Keratinocyte (primary cell): ENCODE measurements at regions not wholly inside any gene's neighbourhood (a gene's known extent, or its start where the extent isn't known, plus 50 kb on each side); places are given as distances from the start of the nearest gene placed in this dataset.

ENCODE experiments used
- DNase-seq: peaks from one replicate; pipeline ENCODE4 v3.0.0-alpha.2; 2011; ENCODE audit warnings: low read depth, missing footprints, low spot score
- FAIRE-seq: peaks from 2 replicates; lab custom pipeline; 2011; peaks lifted over from hg19 to GRCh38; lab: Jason Lieb, UNC
- H2AFZ ChIP-seq: 2 replicates; pipeline ENCODE4 v1.6.0; 2012; ENCODE audit warnings: low read length, control low read depth, inconsistent platforms; ENCODE audit not compliant: control insufficient read depth
- H3K27ac ChIP-seq: 2 replicates; pipeline ENCODE4 v1.5.1; 2011; ENCODE audit warnings: low read length; ENCODE audit not compliant: control insufficient read depth, insufficient read depth
- H3K27me3 ChIP-seq: 3 replicates; pipeline ENCODE4 v1.6.0; 2011; ENCODE audit warnings: low read length; ENCODE audit not compliant: control insufficient read depth, insufficient read depth; ENCODE audit errors: extremely low read depth
- H3K36me3 ChIP-seq, 2 experiments: 2 replicates in 1 of 2; 3 replicates in 1 of 2; pipeline ENCODE4 v1.5.1; 2011; ENCODE audit warnings: low read length in 2 of 2, mild to moderate bottlenecking in 1 of 2; ENCODE audit not compliant: control insufficient read depth in 2 of 2, insufficient read depth in 2 of 2; ENCODE audit errors: extremely low read depth in 1 of 2
- H3K4me1 ChIP-seq: 3 replicates; pipeline ENCODE4 v1.5.1; 2011; ENCODE audit warnings: low read length; ENCODE audit not compliant: control insufficient read depth, insufficient read depth; ENCODE audit errors: extremely low read depth
- H3K4me2 ChIP-seq: 3 replicates; pipeline ENCODE4 v1.6.0; 2011; ENCODE audit warnings: low read depth, low read length; ENCODE audit not compliant: control insufficient read depth, insufficient read depth; ENCODE audit errors: extremely low read depth
- H3K4me3 ChIP-seq, 3 experiments: fragments of 200-600 bp in 1 of 3; sonication (generic) in 1 of 3; 2 replicates in 2 of 3; 3 replicates in 1 of 3; pipeline ENCODE4 v1.5.1; 2011 to 2016; ENCODE audit warnings: low read length in 3 of 3, mild to moderate bottlenecking in 3 of 3, control low read depth in 2 of 3, inconsistent platforms in 1 of 3, low read depth in 1 of 3, mixed read lengths in 1 of 3, mixed run types in 1 of 3, moderate library complexity in 1 of 3; ENCODE audit not compliant: control insufficient read depth in 2 of 3, insufficient read depth in 2 of 3; ENCODE audit errors: extremely low read depth in 1 of 3
- H3K79me2 ChIP-seq: 2 replicates; pipeline ENCODE4 v1.6.0; 2012; ENCODE audit warnings: low read length; ENCODE audit not compliant: control insufficient read depth, insufficient read depth
- H3K9ac ChIP-seq: 3 replicates; pipeline ENCODE4 v1.6.0; 2011; ENCODE audit warnings: low read length; ENCODE audit not compliant: control insufficient read depth, insufficient read depth; ENCODE audit errors: extremely low read depth
- H3K9me1 ChIP-seq: 3 replicates; pipeline ENCODE4 v1.6.0; 2011; ENCODE audit warnings: low read length; ENCODE audit not compliant: control insufficient read depth, insufficient read depth; ENCODE audit errors: extremely low read depth
- H3K9me3 ChIP-seq: 2 replicates; pipeline ENCODE4 v1.5.1; 2012; ENCODE audit warnings: low read depth, low read length; ENCODE audit not compliant: control insufficient read depth
- H4K20me1 ChIP-seq: 3 replicates; pipeline ENCODE4 v1.6.0; 2011; ENCODE audit warnings: low read length; ENCODE audit not compliant: control insufficient read depth, insufficient read depth; ENCODE audit errors: extremely low read depth
- EZH2 ChIP-seq: IDR thresholded peaks from one replicate; pipeline ENCODE4 v1.6.1; 2012; ENCODE audit warnings: inconsistent platforms, mild to moderate bottlenecking, low read length, moderate library complexity
- dilution Hi-C: fragments of 300-500 bp; cut with MboI; formaldehyde crosslinking; loops from one replicate; pipeline ENCODE4 v1.7.0; 2020; ENCODE audit warnings: low sequenced_read_pairs; ENCODE audit not compliant: extremely low pct_ligation_motif_present
- TF ChIP-seq, protein P1 (sequence below), 3 experiments: IDR thresholded peaks in 1 of 3; conservative IDR thresholded peaks in 1 of 3; optimal IDR thresholded peaks in 1 of 3; 2 replicates in 2 of 3; 3 replicates in 1 of 3; pipeline versions ENCODE3 to v1.5.1; 2011; ENCODE audit warnings: low read length in 3 of 3, mild to moderate bottlenecking in 3 of 3, moderate library complexity in 2 of 3, control low read depth in 1 of 3, inconsistent platforms in 1 of 3; ENCODE audit not compliant: insufficient read depth in 2 of 3; ENCODE audit errors: extremely low read depth in 1 of 3

DNA sequence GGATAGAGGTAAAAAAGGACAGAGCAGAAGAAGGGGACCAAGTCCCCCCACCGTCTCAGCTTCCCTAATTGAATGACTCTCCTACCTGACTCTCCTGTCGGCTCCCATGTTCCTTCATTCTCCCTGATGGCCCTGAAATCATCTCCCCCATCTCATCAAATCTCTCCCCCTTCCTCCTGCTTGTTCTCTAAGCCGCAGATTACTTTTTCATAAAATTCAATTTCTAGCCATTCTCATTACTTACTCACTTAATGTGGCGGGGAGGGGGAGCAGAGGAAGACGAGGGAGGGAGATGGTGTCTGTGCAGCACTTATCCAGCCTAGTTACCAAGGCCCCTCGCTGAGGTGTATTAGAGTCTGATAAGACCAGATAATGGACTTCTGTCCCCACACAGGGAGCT is 161.5 kb downstream of the CCT6B start:
- Histone ChIP-seq H3K4me1 (no peaks in the 10 kb centered on the region), H3K27me3 (no peaks in the 10 kb centered on the region), H3K9me1 (no peaks in the 10 kb centered on the region), H3K27ac (no peak overlapping the region), H3K4me3 (no peak overlapping the region), H4K20me1 (no peaks in the 10 kb centered on the region), H3K79me2 (no peaks in the 10 kb centered on the region), H3K9me3 (no peaks in the 10 kb centered on the region), H3K4me2 (no peak overlapping the region), H3K9ac (no peak overlapping the region), H3K36me3 (no peaks in the 10 kb centered on the region), H2AFZ (no peak overlapping the region)
- TF ChIP-seq EZH2: no peak
- TF ChIP-seq, protein P1, sequence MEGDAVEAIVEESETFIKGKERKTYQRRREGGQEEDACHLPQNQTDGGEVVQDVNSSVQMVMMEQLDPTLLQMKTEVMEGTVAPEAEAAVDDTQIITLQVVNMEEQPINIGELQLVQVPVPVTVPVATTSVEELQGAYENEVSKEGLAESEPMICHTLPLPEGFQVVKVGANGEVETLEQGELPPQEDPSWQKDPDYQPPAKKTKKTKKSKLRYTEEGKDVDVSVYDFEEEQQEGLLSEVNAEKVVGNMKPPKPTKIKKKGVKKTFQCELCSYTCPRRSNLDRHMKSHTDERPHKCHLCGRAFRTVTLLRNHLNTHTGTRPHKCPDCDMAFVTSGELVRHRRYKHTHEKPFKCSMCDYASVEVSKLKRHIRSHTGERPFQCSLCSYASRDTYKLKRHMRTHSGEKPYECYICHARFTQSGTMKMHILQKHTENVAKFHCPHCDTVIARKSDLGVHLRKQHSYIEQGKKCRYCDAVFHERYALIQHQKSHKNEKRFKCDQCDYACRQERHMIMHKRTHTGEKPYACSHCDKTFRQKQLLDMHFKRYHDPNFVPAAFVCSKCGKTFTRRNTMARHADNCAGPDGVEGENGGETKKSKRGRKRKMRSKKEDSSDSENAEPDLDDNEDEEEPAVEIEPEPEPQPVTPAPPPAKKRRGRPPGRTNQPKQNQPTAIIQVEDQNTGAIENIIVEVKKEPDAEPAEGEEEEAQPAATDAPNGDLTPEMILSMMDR (optimal IDR thresholded peaks at IDR 0.05 in 1 of 3, IDR thresholded peaks at IDR 0.05 in 1 of 3, conservative IDR thresholded peaks at IDR 0.05 in 1 of 3; ENCODE audit: extremely low read depth in 1 of 3, insufficient read depth in 2 of 3, low read length in 3 of 3): no peak
- dilution Hi-C loops: no loop called here
- no peak for DNase-seq
- FAIRE-seq: no peak

DNA sequence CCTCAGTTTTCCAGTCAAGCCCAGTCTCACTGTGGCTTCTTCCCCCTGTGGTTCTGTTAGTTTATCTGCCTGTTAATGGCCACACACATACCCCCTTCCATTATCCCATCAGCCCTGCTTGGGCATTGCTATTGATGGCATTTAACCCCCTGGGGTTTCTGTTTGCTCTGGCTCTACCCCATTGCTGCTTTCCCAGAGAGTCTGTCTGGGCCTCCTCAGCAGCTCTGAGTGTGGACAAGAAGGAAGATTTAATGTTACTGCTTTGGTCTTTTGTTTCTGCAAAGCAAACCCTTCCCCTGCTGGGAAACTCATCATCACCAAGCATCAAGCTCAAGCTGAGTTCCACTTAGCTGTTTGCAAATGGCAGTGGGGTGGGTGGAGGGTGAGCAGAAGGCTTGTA is 162.7 kb downstream of the CCT6B start:
- Histone ChIP-seq H3K4me3 (no peak overlapping the region), H2AFZ (no peak overlapping the region), H3K4me1 (no peaks in the 10 kb centered on the region), H3K27ac (no peak overlapping the region), H3K4me2 (no peak overlapping the region), H3K79me2 (no peaks in the 10 kb centered on the region), H3K27me3 (no peaks in the 10 kb centered on the region), H4K20me1 (no peaks in the 10 kb centered on the region), H3K36me3 (no peaks in the 10 kb centered on the region), H3K9me1 (no peaks in the 10 kb centered on the region), H3K9me3 (no peaks in the 10 kb centered on the region), H3K9ac (no peak overlapping the region)
- no peak for FAIRE-seq
- no peak for DNase-seq
- dilution Hi-C loops: no loop called here
- TF ChIP-seq, protein P1 (optimal IDR thresholded peaks at IDR 0.05 in 1 of 3, IDR thresholded peaks at IDR 0.05 in 1 of 3, conservative IDR thresholded peaks at IDR 0.05 in 1 of 3; ENCODE audit: extremely low read depth in 1 of 3, insufficient read depth in 2 of 3, low read length in 3 of 3): no peak
- TF ChIP-seq EZH2: no peak
